ENCODE measurements at regions not wholly inside any gene's neighbourhood (a gene's known extent, or its start where the extent isn't known, plus 50 kb on each side); places are given as distances from the start of the nearest gene placed in this dataset.

DNA sequence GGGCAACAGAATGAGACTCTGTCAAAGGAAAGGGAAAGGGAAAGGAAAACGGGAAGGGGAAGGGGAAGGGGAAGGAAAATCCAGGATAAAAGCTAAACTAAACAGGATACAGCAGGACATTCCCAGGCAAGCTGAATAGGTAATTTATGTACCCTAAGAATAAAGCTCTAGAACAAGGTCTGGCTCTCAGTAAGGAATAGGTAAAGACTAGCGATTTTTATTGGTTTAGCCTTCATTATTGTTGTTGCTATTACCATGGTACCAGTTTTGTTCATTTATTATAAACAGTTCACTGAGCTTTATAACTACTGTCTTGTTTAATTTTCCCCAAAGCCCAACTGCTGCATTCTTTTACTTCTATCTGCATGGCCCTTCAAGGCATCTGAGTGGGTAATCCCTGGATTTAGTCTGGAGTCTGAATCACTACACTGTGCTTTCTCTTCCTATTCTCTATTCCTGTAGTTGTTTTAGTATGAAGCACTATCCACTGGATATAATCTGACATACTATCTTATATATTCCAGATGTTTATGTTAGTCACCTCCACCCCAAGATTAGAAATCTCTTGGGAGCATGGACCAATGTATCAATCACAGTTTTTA lies 127.1 kb upstream of the TANK start:
- H3K4me3 ChIP-seq (ENCODE audit: control insufficient read depth, low read depth, low read length), result no peak overlapping the region
- TF ChIP-seq, protein P1, sequence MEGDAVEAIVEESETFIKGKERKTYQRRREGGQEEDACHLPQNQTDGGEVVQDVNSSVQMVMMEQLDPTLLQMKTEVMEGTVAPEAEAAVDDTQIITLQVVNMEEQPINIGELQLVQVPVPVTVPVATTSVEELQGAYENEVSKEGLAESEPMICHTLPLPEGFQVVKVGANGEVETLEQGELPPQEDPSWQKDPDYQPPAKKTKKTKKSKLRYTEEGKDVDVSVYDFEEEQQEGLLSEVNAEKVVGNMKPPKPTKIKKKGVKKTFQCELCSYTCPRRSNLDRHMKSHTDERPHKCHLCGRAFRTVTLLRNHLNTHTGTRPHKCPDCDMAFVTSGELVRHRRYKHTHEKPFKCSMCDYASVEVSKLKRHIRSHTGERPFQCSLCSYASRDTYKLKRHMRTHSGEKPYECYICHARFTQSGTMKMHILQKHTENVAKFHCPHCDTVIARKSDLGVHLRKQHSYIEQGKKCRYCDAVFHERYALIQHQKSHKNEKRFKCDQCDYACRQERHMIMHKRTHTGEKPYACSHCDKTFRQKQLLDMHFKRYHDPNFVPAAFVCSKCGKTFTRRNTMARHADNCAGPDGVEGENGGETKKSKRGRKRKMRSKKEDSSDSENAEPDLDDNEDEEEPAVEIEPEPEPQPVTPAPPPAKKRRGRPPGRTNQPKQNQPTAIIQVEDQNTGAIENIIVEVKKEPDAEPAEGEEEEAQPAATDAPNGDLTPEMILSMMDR (IDR thresholded peaks at IDR 0.05; ENCODE audit: control insufficient read depth, insufficient read depth, low read depth, low read length, missing control alignments), result no peak
- no peak for DNase-seq (ENCODE audit: low read depth)

DNA sequence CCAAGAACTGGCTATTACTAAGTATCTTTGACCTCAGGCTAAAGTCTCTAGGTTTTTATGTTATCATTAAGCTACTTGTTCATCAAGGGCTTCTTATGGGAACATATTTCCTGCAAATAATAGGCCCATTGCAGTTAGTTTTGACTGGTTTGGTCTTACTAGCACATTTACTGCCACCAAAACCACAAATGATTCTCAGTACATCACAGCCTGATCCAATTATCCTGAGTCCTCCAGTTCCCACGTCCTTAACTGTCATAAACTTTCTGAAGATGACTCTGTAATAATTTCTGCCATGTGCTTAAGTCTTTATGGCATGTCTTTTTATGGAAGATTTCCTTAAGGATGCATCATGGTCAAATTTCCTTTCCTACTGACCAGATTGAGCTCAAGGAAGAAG lies 123.3 kb upstream of the TANK start:
- TF ChIP-seq, protein P1 (IDR thresholded peaks at IDR 0.05; ENCODE audit: control insufficient read depth, insufficient read depth, low read depth, low read length, missing control alignments), result no peak
- DNase-seq (ENCODE audit: low read depth), result peak; percentile 71
- H3K4me3 ChIP-seq (ENCODE audit: control insufficient read depth, low read depth, low read length), result no peak overlapping the region

DNA sequence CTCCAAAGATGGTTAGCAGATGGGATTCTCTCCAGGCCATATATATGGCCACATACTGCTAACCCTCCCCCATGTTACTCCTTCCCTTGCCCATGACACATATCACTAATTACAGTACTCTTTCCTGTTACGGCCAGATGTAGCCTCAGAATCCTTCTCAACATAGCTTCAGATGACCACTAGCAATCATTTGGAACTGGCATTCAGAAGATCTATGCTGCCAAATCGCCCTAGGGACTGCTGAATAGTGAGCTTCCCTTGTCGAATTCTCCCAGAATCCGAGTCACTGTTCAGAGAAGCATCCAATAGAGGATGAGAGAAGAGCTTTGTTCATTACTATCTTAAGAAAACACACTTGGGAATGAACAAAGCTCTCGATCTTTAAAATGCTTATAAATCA lies 121.2 kb upstream of the TANK start:
- no peak for DNase-seq (ENCODE audit: low read depth)
- no peak overlapping the region for H3K4me3 ChIP-seq (ENCODE audit: control insufficient read depth, low read depth, low read length)
- TF ChIP-seq, protein P1 (IDR thresholded peaks at IDR 0.05; ENCODE audit: control insufficient read depth, insufficient read depth, low read depth, low read length, missing control alignments), result no peak

DNA sequence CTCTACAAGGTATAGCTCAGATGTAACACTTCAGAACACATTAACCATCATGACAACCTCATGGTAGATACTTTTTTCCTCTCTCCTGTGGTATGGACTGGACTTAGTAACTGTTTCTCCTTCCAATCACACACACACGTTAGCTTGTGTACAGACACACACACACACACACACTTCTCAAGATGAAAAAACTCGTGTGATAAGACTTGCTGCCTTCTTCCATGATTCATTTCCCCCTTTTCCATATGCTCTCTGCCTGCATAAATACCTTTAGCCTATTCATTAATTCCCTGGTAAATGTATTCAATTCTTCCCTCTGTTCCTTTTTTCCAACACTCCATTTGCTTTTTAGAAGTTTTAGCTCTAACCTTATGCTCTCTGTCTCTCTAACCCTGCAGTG lies 118.9 kb upstream of the TANK start:
- TF ChIP-seq, protein P1 (IDR thresholded peaks at IDR 0.05; ENCODE audit: control insufficient read depth, insufficient read depth, low read depth, low read length, missing control alignments), result no peak
- no peak for DNase-seq (ENCODE audit: low read depth)
- H3K4me3 ChIP-seq (ENCODE audit: control insufficient read depth, low read depth, low read length), result no peak overlapping the region

DNA sequence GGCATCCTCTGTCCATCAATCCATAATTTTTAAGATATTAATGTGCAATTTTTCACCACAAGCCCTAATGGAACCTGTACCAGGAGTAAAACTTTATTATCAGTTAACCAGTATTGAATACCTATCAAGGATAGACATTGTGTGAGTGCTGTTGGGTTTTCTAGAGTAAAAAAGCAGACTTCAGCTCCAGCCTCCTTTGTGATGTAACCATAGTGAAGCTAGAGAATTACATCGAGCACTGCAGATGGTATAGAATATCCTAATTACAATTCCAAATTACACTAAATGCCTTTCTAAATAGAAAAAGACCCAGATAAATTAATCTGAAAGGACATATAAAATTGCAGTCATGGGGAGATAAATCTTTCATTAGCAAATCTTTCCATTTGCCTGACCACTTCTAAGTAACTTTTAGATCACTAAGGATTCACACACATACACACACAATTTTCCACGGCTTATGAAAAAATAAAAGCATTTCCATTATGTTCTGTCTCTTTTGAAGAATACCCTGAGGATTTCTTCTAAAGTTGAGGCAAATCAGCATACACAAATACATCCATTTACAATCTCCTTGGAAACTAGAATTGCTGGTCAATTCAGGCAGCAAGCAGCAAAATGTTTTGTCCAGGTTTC lies 117.1 kb upstream of the TANK start:
- H3K4me3 ChIP-seq (ENCODE audit: control insufficient read depth, low read depth, low read length), result no peak overlapping the region
- TF ChIP-seq, protein P1 (IDR thresholded peaks at IDR 0.05; ENCODE audit: control insufficient read depth, insufficient read depth, low read depth, low read length, missing control alignments), result no peak
- DNase-seq (ENCODE audit: low read depth), result no peak

DNA sequence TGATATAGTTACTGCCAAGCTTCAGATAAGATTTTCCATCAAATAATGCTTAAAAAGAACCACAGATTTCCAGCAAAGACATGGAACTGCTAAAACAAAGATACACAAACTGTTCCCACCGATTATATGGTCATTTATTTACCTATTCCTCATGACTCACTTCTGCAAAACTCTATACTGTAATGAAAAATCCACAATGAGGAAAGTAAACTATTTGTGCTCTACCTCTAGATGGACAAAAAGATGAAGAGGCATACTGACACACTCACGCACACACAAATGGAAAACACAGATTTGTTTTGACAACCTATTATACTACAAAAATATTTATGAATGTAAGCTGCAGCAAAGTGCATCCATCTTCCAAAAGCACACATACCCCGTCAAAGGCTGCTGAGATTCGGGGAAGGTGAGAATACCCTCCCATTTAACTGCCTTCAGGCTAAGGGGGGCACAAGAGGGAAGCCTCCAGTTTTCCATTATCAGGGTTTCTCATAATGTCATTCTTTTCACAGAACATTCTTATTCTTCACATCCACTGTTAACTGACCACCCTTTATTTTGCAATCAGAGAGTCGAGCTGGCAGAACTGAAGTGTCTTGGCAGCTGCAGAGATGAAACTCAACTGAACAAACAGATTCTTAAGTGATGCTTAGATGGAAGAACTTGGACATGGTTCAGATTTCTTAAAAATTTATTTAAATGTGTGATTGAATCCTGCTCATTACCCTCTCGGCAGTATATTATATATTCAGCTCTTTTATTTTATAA lies 115.9 kb upstream of the TANK start:
- no peak for DNase-seq (ENCODE audit: low read depth)
- TF ChIP-seq, protein P1 (IDR thresholded peaks at IDR 0.05; ENCODE audit: control insufficient read depth, insufficient read depth, low read depth, low read length, missing control alignments), result no peak
- no peak overlapping the region for H3K4me3 ChIP-seq (ENCODE audit: control insufficient read depth, low read depth, low read length)

Data from AG09309 (cell line).